Endodermal cell (in vitro differentiated cells): ENCODE measurements at regions not wholly inside any gene's neighbourhood (a gene's known extent, or its start where the extent isn't known, plus 50 kb on each side); places are given as distances from the start of the nearest gene placed in this dataset.

Experiments
- DNase-seq: peaks from one replicate; pipeline ENCODE4 v3.0.0-alpha.2; 2017
- H3K27ac ChIP-seq: 2 replicates; pipeline ENCODE4 v1.5.1; 2013; ENCODE audit warnings: mild to moderate bottlenecking, low read depth, low read length, moderate library complexity
- H3K27me3 ChIP-seq: 2 replicates; pipeline ENCODE4 v1.6.1; 2013; ENCODE audit warnings: mild to moderate bottlenecking, low read length, moderate library complexity; ENCODE audit not compliant: insufficient read depth, control insufficient read depth, poor library complexity, severe bottlenecking
- H3K36me3 ChIP-seq: 2 replicates; pipeline ENCODE4 v1.7.0; 2013; ENCODE audit warnings: mild to moderate bottlenecking, low read length, moderate library complexity; ENCODE audit not compliant: control insufficient read depth, insufficient read depth
- H3K4me1 ChIP-seq: one replicate; pipeline ENCODE4 v1.7.0; 2013; ENCODE audit warnings: low read length; ENCODE audit not compliant: control insufficient read depth, insufficient read depth
- H3K4me3 ChIP-seq: 2 replicates; pipeline ENCODE4 v1.5.1; 2013; ENCODE audit warnings: mild to moderate bottlenecking, low read length, moderate library complexity
- H3K9ac ChIP-seq: 2 replicates; pipeline ENCODE4 v1.6.1; 2013; ENCODE audit warnings: mild to moderate bottlenecking, low read length, moderate library complexity; ENCODE audit not compliant: poor library complexity, severe bottlenecking; ENCODE audit errors: extremely low read depth
- H3K9me3 ChIP-seq: 2 replicates; pipeline ENCODE4 v1.6.1; 2013; ENCODE audit warnings: mild to moderate bottlenecking, low read length, moderate library complexity; ENCODE audit not compliant: control insufficient read depth
- H3K27ac Mint-ChIP-seq: 2 replicates; pipeline ENCODE4 v1.8.0; 2020; ENCODE audit warnings: mixed read lengths
- H3K27me3 Mint-ChIP-seq: 2 replicates; pipeline ENCODE4 v1.8.0; 2021; ENCODE audit warnings: mild to moderate bottlenecking, mixed read lengths; ENCODE audit not compliant: insufficient read depth
- H3K36me3 Mint-ChIP-seq: 2 replicates; pipeline ENCODE4 v1.8.0; 2020; ENCODE audit warnings: low read depth, mixed read lengths
- H3K4me1 Mint-ChIP-seq: 2 replicates; pipeline ENCODE4 v1.8.0; 2020; ENCODE audit warnings: mixed read lengths
- H3K4me3 Mint-ChIP-seq: 2 replicates; pipeline ENCODE4 v1.8.0; 2020; ENCODE audit warnings: mild to moderate bottlenecking, moderate library complexity, mixed read lengths
- H3K9me3 Mint-ChIP-seq: 2 replicates; pipeline ENCODE4 v1.8.0; 2020; ENCODE audit warnings: mild to moderate bottlenecking, mixed read lengths
- CTCF ChIP-seq: fragments of 200-600 bp; sonication (generic); conservative IDR thresholded peaks from 2 replicates; pipeline ENCODE4 v1.5.0; 2021; ENCODE audit warnings: antibody characterized with exemption, mild to moderate bottlenecking
- WGBS, 2 experiments: methylation state at CpG; one replicate each; pipeline versions ENCODE4 v1.1.5 to v1.1.7; 2013; ENCODE audit warnings: missing lambda C conversion rate in 2 of 2, mixed read lengths in 1 of 2; ENCODE audit not compliant: insufficient coverage in 1 of 2, insufficient read length in 1 of 2; 5-methylcytosine and 5-hydroxymethylcytosine counted together

DNA sequence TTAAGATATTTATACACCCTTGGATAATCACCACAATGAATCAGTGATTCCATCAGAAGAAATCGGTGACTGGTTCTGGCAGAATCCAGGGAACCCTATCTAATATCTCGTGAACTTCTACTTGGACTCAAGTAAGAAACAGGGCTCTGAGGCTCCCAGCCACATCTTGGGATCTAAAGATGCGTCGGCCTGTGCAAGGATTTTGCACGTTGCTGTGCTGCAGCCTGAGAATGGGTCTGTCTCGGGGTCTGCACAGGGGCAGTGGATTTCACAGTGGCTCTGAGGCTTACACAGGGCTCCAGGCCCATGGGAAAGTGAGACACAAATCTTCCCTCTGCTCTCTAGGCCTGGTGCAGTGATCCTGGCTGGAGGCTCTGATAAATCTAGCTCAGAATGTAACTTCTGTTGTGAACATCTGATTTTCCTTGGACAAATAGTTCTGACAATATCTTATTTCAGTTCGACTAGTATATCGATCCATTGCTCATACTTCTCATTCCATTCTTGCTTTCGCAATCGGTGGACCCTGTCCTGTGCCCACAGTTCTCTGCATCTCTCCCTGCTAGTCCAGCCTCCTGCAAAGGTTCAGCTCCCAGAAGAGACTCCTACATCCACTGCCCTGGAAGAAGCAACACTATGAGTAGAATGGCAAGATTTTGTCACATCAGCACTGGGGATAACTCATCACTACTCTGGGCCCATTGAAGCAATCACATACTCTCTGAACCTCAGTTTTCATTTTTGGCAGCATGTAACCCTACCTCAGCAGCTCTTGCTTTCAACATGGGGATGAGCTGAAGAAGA, 105.5 kb upstream of the TOP3B start:
- Mint-ChIP-seq H3K4me3 (no peak overlapping the region), H3K9me3 (no peaks in the 10 kb centered on the region), H3K36me3 (no peaks in the 10 kb centered on the region), H3K4me1 (no peaks in the 10 kb centered on the region), H3K27me3 (peaks cover 99% of the 10 kb centered on the region), H3K27ac (no peak overlapping the region)
- Histone ChIP-seq H3K4me1 (no peaks in the 10 kb centered on the region), H3K36me3 (no peaks in the 10 kb centered on the region), H3K27ac (no peak overlapping the region), H3K9ac (no peak overlapping the region), H3K27me3 (peaks cover 85% of the 10 kb centered on the region), H3K4me3 (no peak overlapping the region), H3K9me3 (no peaks in the 10 kb centered on the region)
- no peak for TF ChIP-seq CTCF
- WGBS, 2 experiments: 92 to 96% methylated on average over 10 of the region's 10 CpGs
- no peak for DNase-seq

DNA sequence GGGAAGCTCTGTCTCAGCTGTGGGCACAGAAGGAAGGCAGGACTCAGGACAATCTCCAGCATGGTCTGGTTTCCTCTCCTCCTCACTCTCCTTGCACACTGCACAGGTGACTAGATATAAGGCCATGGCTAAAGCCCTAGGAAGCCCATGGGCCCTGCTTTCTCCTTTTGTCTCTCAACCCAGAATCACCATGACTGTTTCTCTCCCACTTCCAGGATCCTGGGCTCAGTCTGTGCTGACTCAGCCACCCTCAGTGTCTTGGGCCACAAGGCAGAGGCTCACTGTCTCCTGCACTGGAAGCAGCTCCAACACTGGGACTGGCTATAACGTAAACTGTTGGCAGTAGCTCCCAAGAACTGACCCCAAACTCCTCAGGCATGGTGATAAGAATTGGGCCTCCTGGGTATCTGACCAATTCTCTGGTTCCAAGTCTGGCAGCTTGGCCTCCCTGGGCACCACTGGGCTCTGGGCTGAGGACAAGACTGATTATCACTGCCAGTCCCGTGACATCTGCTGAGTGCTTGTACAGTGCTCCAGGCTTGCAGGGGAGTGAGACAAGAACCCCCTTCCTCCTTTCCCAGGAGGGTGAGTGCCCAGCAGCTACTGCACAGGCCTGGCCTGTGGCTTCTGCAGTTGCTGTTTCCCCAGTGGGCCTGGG, 104.0 kb upstream of the TOP3B start:
- no peak overlapping the region for H3K27ac Mint-ChIP-seq
- no peak for TF ChIP-seq CTCF
- H3K27me3 Mint-ChIP-seq: peaks cover 99% of the 10 kb centered on the region
- H3K27ac ChIP-seq: no peak overlapping the region
- H3K4me1 ChIP-seq: no peaks in the 10 kb centered on the region
- no peak overlapping the region for H3K4me3 Mint-ChIP-seq
- no peak for DNase-seq
- H3K9me3 Mint-ChIP-seq: no peaks in the 10 kb centered on the region
- no peaks in the 10 kb centered on the region for H3K36me3 Mint-ChIP-seq
- no peak overlapping the region for H3K9ac ChIP-seq
- H3K4me1 Mint-ChIP-seq: no peaks in the 10 kb centered on the region
- peaks cover 88% of the 10 kb centered on the region for H3K27me3 ChIP-seq
- H3K9me3 ChIP-seq: no peaks in the 10 kb centered on the region
- H3K36me3 ChIP-seq: no peaks in the 10 kb centered on the region
- WGBS, 2 experiments: 84 to 86% methylated on average over 1 to 2 of the region's 2 CpGs
- H3K4me3 ChIP-seq: no peak overlapping the region

- Mint-ChIP-seq H3K9me3 (no peaks in the 10 kb centered on the region), H3K4me1 (no peaks in the 10 kb centered on the region), H3K27ac (no peak overlapping the region), H3K36me3 (no peaks in the 10 kb centered on the region), H3K4me3 (no peak overlapping the region), H3K27me3 (peaks cover 99% of the 10 kb centered on the region)
- Histone ChIP-seq H3K36me3 (no peaks in the 10 kb centered on the region), H3K4me1 (no peaks in the 10 kb centered on the region), H3K9ac (no peak overlapping the region), H3K27me3 (peaks cover 96% of the 10 kb centered on the region), H3K27ac (no peak overlapping the region), H3K4me3 (no peak overlapping the region), H3K9me3 (no peaks in the 10 kb centered on the region)
- 71 to 100% methylated on average over 2 to 5 of the region's 5 CpGs for WGBS, 2 experiments
- no peak for TF ChIP-seq CTCF
- DNase-seq: no peak
These were observed 103.3 kb upstream of the TOP3B start for GRCh38 chr22:22085702-22086500.
